ENCODE measurements at regions not wholly inside any gene's neighbourhood (a gene's known extent, or its start where the extent isn't known, plus 50 kb on each side); places are given as distances from the start of the nearest gene placed in this dataset.

DNA sequence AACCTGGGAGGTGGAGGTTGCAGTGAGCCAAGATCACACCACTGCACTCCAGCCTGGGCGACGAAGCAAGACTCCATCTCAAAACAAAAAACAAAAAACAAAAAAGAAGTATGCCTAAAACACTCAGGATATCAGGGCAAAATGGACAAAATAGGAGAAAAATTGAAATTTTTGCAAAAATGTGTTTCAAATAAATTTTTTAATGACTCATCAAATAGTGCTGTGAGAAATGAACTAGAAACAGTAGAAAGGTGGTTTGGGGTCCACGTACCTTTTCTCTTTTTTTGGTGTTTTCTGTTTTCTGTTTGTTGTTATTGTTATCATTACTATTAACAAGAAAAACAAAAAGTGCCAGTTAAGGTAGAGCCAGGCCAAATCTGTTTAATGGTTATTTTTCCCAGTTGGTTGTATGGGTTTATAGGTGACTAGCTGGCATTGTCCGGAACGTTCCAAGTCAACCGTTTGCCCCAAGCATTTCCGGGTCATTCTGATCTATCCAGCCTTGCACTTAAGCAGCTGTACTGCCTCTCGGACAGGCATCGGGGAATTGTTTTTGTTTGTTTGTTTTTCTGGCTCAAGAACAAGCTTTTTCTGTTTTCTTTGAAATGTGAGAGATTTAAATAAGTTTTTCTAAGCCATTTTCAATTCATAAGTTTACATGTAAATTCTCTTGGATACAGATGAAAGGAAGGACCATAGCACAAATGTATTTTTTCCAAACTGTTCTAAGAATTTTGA lies 157.0 kb upstream of the NEBL start:
- no peak overlapping the region for H3K4me3 ChIP-seq
- H3K4me1 ChIP-seq = no peaks in the 10 kb centered on the region
- intact Hi-C loops (cut with DNase I; ENCODE audit: low total_unique reads) = no loop called here
- DNase-seq = no peak
- peaks cover 0 to 20% (median 15%) of the 10 kb centered on the region in 8 donors for H3K9me3 ChIP-seq
- WGBS, 5 donors = 75 to 84% (median 83%) methylated on average over 9 of the region's 9 CpGs
- peaks cover 0 to 3% (median 0%) of the 10 kb centered on the region in 7 donors for H3K27me3 ChIP-seq (replicated peaks in 1 of 7)
- TF ChIP-seq, protein P1, sequence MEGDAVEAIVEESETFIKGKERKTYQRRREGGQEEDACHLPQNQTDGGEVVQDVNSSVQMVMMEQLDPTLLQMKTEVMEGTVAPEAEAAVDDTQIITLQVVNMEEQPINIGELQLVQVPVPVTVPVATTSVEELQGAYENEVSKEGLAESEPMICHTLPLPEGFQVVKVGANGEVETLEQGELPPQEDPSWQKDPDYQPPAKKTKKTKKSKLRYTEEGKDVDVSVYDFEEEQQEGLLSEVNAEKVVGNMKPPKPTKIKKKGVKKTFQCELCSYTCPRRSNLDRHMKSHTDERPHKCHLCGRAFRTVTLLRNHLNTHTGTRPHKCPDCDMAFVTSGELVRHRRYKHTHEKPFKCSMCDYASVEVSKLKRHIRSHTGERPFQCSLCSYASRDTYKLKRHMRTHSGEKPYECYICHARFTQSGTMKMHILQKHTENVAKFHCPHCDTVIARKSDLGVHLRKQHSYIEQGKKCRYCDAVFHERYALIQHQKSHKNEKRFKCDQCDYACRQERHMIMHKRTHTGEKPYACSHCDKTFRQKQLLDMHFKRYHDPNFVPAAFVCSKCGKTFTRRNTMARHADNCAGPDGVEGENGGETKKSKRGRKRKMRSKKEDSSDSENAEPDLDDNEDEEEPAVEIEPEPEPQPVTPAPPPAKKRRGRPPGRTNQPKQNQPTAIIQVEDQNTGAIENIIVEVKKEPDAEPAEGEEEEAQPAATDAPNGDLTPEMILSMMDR (IDR thresholded peaks at IDR 0.05 in 8 of 11, conservative IDR thresholded peaks at IDR 0.05 in 3 of 11) = no peak
- no peak for TF ChIP-seq POLR2A (IDR thresholded peaks at IDR 0.05)
- TF ChIP-seq POLR2AphosphoS5 (IDR thresholded peaks at IDR 0.05) = no peak
- H3K36me3 ChIP-seq = no peaks in the 10 kb centered on the region
- no peak overlapping the region for H3K27ac ChIP-seq

DNA sequence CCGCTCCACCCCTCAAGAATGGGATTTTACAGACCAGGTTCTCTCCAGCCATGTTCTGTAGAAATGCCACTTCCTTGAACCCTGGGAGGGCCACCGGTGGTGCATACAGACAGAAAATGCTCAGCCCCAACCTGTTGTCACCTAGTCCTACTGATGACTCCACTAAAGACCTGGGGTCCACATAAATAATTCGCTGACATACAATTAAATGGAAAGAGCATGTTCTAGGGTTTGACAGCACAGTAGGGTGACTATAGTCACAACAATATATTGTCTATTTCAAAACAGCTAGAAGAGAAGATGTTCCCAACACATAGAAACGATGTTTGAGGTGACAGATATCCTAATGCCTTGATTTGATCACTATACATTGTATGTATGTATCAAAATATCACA lies 155.6 kb upstream of the NEBL start:
- Histone ChIP-seq H3K4me3 (no peak overlapping the region), H3K27ac (no peak overlapping the region), H3K9me3 (peaks cover 0 to 13% (median under 1%) of the 10 kb centered on the region in 8 donors), H3K27me3 (replicated peaks in 1 of 7) (peaks cover 0 to 3% (median 0%) of the 10 kb centered on the region in 7 donors), H3K36me3 (no peaks in the 10 kb centered on the region), H3K4me1 (no peaks in the 10 kb centered on the region)
- WGBS, 5 donors = 73 to 85% (median 82%) methylated on average over 4 of the region's 4 CpGs
- no peak for TF ChIP-seq POLR2A (IDR thresholded peaks at IDR 0.05)
- TF ChIP-seq, protein P1 (IDR thresholded peaks at IDR 0.05 in 8 of 11, conservative IDR thresholded peaks at IDR 0.05 in 3 of 11) = no peak
- TF ChIP-seq POLR2AphosphoS5 (IDR thresholded peaks at IDR 0.05) = no peak
- intact Hi-C loops (cut with DNase I; ENCODE audit: low total_unique reads) = no loop called here
- DNase-seq = no peak

DNA sequence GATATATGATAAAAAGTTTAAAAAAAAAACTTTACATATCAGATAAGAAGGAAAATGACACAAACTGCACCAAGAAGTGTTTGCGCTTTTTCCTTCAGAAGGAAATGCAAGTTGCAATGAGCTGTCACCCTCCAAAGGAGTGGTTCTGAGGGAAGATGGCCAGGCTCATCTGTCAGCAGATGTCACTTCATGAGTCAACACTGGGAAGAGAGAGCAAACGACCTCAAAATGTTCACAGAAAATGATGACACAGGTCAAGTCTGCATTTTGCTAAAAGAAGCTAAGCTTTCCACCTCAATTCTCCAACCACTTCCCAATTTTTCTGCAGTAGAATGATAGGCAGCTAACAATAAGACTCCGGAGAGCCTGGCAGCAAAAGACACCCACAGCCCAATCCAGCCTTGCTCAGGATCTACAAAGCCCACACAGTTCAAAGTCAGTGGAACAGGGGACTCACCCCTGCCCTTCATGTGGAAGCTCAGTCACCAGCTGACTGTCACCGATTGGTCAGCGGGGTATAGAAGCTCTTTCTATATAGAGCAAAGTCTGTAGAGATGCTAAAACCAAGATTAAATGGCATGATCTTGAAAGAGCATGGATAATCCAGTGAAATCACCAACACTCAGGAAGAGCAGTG lies 155.1 kb upstream of the NEBL start:
- Histone ChIP-seq H3K36me3 (no peaks in the 10 kb centered on the region), H3K27me3 (replicated peaks in 1 of 7) (peaks cover 0 to 3% (median 0%) of the 10 kb centered on the region in 7 donors), H3K9me3 (peaks cover 0 to 13% (median 0%) of the 10 kb centered on the region in 8 donors), H3K27ac (no peak overlapping the region), H3K4me1 (no peaks in the 10 kb centered on the region), H3K4me3 (no peak overlapping the region)
- TF ChIP-seq POLR2A (IDR thresholded peaks at IDR 0.05) = no peak
- TF ChIP-seq POLR2AphosphoS5 (IDR thresholded peaks at IDR 0.05) = no peak
- TF ChIP-seq, protein P1 (IDR thresholded peaks at IDR 0.05 in 8 of 11, conservative IDR thresholded peaks at IDR 0.05 in 3 of 11) = no peak
- no peak for DNase-seq
- 67 to 81% (median 79%) methylated on average over 5 of the region's 5 CpGs for WGBS, 5 donors
- intact Hi-C loops (cut with DNase I; ENCODE audit: low total_unique reads) = no loop called here

DNA sequence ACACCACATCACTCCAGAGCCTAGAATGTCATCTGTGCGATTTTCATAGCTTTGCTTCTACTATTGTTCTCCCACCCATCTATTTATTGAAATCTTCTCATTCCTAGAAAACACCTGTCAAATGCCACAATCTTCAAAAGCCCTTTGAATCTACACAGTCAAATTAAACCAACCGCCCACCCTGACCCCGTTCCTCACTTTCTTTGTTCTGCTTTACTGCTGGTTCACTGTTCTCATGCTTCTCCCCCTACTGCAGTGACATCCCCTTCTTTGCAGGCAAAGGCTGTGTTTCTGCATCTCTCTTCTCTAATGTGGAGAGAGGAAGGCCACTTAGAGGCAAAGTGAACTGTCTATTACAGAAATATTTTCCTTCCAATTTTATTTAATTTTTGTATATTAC lies 152.4 kb upstream of the NEBL start:
- no peak overlapping the region for H3K4me3 ChIP-seq
- intact Hi-C loops (cut with DNase I; ENCODE audit: low total_unique reads) = no loop called here
- no peaks in the 10 kb centered on the region for H3K27me3 ChIP-seq (replicated peaks in 1 of 7)
- WGBS, 5 donors = 83 to 92% (median 87%) methylated on average over 3 of the region's 3 CpGs
- no peaks in the 10 kb centered on the region for H3K36me3 ChIP-seq
- TF ChIP-seq POLR2AphosphoS5 (IDR thresholded peaks at IDR 0.05) (no peak), POLR2A (IDR thresholded peaks at IDR 0.05) (no peak)
- TF ChIP-seq, protein P1 (IDR thresholded peaks at IDR 0.05 in 8 of 11, conservative IDR thresholded peaks at IDR 0.05 in 3 of 11) = no peak
- H3K27ac ChIP-seq = no peak overlapping the region
- no peak for DNase-seq
- H3K4me1 ChIP-seq = no peaks in the 10 kb centered on the region
- peaks cover 0 to 13% (median 0%) of the 10 kb centered on the region in 8 donors for H3K9me3 ChIP-seq
